ENCODE measurements at regions not wholly inside any gene's neighbourhood (a gene's known extent, or its start where the extent isn't known, plus 50 kb on each side); places are given as distances from the start of the nearest gene placed in this dataset.
A peak's percentile ranks its signal among the peaks of the same experiment; 100 is the strongest.
"Not testable (repeated sequence)": the region's sequence is repeated elsewhere in the genome, so short reads cannot be mapped to it uniquely, and the experiment has no call there.

DNA sequence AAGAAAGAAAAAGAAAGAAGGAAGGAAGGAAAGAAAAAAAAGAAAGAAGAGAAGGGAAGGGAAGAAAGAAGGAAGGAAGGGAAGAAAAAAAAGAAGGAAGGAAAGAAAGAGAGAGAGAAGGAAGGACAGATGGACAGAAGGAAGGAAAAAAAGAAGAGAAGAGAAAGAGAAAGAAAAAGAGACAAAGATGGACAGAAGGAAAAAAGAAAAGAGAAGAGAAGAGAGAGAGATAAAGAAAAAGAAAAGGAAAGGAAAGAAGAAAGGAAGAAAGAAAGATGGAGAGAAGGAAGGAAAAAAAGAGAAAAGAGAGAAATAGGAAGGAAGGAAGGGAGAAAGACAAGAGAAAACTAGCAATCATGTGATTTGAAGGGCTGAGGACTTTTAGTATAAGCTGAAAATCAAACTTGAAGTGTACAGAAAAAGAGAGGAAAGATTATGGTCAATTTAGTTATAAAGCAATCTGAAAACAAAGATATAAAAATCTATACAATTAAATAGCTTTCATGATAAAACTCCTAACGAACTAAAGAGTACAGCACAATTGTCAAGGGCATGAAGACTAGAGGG, 115.3 kb downstream of the LTN1 start:
- in situ Hi-C loops (cut with HindIII; ENCODE audit: low sequenced_read_pairs): no loop called here
- no peak for DNase-seq (ENCODE audit: low spot score)

- in situ Hi-C loops (cut with HindIII; ENCODE audit: low sequenced_read_pairs): no loop called here
- no peak for DNase-seq (ENCODE audit: low spot score)
These were observed 117.6 kb downstream of the LTN1 start for GRCh38 chr21:28875078-28875477.

DNA sequence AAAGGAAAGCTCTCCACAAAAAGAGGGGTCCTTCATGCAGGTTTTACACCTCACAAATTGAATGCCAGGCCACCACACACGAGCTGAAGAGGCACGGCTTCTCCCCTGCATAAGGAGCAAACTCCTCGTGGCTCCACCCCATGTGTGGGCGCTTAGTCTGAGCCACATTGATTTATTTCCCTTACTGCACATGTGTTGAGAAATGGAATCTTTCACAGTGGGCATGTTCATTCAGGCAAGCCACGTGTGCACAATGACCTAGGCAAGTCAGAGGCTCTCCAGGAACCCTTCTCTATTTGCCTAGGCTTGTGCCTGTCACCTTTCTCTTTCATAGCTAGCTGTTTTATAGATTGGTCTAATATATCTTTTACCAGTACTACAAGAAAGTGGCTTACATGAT, 120.5 kb downstream of the LTN1 start:
- in situ Hi-C loops (cut with HindIII; ENCODE audit: low sequenced_read_pairs): no loop called here
- no peak for DNase-seq (ENCODE audit: low spot score)

DNA sequence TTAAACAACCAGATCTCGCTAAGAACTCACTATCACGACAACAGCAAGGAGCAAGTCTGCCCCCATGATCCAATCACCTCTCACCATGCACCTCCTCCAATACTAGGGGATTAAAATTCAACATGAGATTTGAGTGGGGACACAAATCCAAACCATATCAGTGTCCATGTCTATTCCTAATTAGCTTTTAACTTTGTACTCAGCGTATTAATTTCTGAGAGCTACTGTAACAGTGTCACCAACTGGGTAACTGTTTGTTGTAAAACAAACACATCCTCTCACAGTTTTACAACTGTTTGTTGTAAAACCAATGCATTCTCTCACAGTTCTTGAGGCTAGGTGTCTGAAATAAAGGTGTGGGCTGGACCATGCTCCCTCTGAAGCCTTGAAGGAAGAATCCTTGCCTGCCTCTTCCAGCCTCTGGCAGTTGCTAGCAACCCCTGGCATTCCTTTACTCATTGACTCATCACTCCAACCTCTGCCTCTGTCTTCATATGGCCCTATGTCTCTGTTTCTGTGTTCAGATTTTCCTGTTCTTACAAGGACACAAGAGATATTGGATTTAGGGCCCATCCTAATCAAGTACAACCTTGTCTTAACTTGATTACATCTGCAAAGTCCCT, 121.2 kb downstream of the LTN1 start:
- in situ Hi-C loops (cut with HindIII; ENCODE audit: low sequenced_read_pairs): no loop called here
- no peak for DNase-seq (ENCODE audit: low spot score)

DNA sequence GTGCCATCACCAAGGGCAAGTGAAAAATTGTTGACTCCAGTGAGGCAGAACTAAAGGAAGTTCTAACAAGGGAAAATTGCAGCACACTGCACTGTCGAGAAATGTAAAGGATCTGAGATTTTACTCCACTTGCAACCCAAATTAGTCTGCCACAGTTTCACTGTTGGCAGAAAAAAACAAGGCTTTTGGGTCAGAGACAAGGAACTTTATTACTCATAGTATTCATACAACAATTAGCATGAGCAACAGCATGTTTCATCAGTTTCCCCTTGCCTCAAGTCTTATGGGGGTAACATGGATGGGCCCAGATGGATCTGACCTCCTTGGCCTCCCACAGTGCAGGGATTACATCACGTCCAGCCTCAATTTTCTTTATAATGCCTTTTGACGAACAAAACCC, 125.3 kb downstream of the LTN1 start:
- DNase-seq (ENCODE audit: low spot score): no peak

DNA sequence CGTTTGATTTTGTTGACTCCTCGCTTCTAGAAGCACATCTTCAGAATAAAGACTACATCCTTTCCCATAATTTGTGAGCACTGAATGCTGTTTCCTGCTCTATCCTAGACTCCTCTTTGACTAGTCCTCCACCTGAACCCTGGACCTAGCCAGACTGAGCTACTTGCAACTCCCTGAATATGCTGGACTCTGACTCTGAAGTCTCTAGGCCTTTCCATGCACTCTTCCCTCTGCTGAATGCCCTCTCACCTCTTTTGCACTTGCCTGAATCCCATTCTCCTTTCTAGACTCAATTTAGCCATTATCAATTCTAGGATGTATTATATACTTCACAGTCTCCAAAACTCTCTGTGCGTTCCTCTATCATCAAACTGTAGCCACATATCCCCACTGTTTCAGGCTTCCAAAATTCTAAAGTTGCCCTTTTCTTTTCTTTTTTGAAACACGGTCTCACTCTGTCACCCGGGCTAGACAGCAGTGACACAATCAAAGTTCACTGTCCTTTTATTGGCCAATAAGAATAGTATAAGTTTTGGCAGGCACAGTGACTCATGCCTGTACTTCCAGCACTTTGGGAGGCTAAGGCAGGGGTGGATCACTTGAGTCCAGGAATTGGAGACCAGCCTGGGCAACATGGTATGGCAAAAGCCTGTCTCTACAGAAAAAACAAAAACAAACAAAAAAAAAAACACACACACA, 127.0 kb downstream of the LTN1 start:
- in situ Hi-C loops (cut with HindIII; ENCODE audit: low sequenced_read_pairs): no loop called here
- DNase-seq (ENCODE audit: low spot score): no peak

More for the DNA sequence above, 125.3 kb downstream of the LTN1 start:
- in situ Hi-C loops (cut with HindIII; ENCODE audit: low sequenced_read_pairs): no loop called here

DNA sequence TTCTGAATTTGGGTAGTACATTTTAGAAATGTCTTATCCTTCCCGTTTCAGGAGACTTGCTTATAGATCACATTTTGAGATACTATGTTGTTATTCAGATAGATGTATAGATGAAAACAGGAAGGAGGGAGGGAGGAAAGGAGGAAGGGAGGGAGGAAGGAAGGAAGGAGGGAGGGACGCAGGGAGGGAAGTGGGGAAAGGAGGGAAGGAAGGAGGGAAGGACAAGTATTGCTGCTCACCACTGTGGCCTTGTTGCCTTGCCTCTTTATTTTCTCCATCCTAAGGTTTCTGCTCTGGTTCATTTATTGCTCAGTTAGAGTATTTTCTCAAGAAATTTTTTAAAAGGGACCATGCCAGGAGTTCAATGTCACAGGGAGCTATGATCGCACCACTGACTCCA, 134.3 kb downstream of the LTN1 start:
- in situ Hi-C loops (cut with HindIII; ENCODE audit: low sequenced_read_pairs): no loop called here
- DNase-seq (ENCODE audit: low spot score): no peak

DNA sequence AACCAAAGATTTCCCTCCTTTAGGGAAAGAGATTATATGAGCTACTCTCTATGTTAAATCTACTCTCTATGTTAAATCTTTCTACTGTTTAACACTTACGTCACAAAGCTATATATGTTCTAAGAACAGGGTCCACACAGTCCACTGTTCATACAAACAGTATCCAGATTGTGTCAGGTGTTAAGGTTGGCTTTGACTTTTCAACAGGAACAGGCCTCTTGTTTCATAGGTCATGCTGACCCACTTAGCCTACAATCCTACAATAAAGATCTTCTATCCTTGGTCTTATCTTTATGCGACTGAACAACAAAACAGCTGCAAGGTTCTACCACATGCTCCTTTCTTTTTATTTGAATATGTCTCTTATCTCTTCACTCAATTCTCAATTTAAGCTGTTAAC, 134.9 kb downstream of the LTN1 start:
- in situ Hi-C loops (cut with HindIII; ENCODE audit: low sequenced_read_pairs): no loop called here
- no peak for DNase-seq (ENCODE audit: low spot score)

GRCh38 chr21:28856588-28857250, 136.0 kb downstream of the LTN1 start:
- DNase-seq (ENCODE audit: low spot score): peak; percentile 37
- in situ Hi-C loops (cut with HindIII; ENCODE audit: low sequenced_read_pairs): no loop called here

DNA sequence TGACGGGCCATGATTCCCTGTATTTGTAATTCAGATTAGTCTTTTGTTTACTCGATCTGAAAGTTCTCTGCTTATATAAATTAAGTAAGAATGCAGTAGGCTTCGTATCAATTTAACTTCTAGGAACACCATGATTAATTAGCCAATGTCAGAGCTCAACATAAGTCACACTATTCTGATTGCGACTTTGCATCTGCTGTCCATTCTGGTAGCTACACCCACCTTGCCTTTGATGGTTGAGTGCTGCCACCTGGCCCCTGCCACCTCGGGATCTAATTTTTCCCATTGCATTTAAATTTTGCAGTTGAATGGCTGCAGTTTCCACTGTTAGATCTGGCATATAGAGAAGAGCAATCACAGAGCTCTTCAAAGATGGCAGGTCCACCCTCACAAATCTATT, 140.0 kb downstream of the LTN1 start:
- in situ Hi-C loops (cut with HindIII; ENCODE audit: low sequenced_read_pairs): no loop called here
- DNase-seq (ENCODE audit: low spot score): no peak

- DNase-seq (ENCODE audit: low spot score): no peak
- in situ Hi-C loops (cut with HindIII; ENCODE audit: low sequenced_read_pairs): no loop called here
These were observed 141.0 kb downstream of the LTN1 start for GRCh38 chr21:28851645-28852044.

GRCh38 chr21:28839237-28839636, 153.4 kb downstream of the LTN1 start:
- in situ Hi-C loops (cut with HindIII; ENCODE audit: low sequenced_read_pairs); DNase-seq (ENCODE audit: low spot score): not testable (repeated sequence)

DNA sequence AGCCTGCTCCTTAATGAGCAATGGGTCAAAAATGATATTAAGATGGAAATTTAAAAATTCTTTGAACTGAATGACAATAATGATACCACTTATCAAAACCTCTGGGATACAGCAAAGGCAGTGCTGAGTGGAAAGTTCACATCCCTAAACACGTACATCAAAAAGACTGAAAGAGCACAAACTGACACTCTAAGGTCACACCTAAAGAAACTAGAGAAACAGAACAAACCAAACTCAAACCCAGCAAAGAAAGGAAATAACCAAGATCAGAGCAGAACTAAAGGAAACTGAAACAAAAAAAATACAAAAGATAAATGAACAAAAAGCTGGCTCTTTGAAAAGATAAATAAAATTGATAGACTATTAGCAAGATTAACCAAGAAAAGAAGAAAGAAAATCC, 155.3 kb downstream of the LTN1 start:
- in situ Hi-C loops (cut with HindIII; ENCODE audit: low sequenced_read_pairs): not testable (repeated sequence)

DNA sequence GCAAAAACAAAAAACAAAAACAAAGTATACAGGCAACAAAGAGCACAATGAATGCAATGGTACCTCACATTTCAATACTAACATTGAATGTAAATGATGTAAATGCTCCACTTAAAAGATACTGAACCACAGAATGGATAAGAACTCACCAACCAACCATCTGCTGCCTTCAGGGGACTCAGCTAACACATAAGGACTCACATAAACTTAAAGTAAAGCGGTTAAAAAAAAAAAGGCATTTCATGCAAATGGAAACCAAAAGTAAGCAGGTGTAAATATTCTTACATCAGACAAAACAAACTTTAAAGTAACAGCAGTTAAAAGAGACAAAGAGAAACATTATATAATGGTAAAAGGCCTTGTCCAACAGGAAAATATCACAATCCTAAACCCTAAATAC, 156.1 kb downstream of the LTN1 start:
- in situ Hi-C loops (cut with HindIII; ENCODE audit: low sequenced_read_pairs); DNase-seq (ENCODE audit: low spot score): not testable (repeated sequence)

More for the DNA sequence above, 155.3 kb downstream of the LTN1 start:
- not testable (repeated sequence) for DNase-seq (ENCODE audit: low spot score)

GRCh38 chr21:28834335-28835238, 158.1 kb downstream of the LTN1 start:
- DNase-seq (ENCODE audit: low spot score): no peak
- in situ Hi-C loops (cut with HindIII; ENCODE audit: low sequenced_read_pairs): no loop called here

GRCh38 chr21:28833609-28834008, 159.1 kb downstream of the LTN1 start:
- in situ Hi-C loops (cut with HindIII; ENCODE audit: low sequenced_read_pairs): no loop called here
- no peak for DNase-seq (ENCODE audit: low spot score)

- DNase-seq (ENCODE audit: low spot score): no peak
- in situ Hi-C loops (cut with HindIII; ENCODE audit: low sequenced_read_pairs): no loop called here
These were observed 159.5 kb downstream of the LTN1 start for GRCh38 chr21:28833182-28833581.

- DNase-seq (ENCODE audit: low spot score): no peak
- in situ Hi-C loops (cut with HindIII; ENCODE audit: low sequenced_read_pairs): no loop called here
These were observed 160.0 kb downstream of the LTN1 start for GRCh38 chr21:28832715-28833061.

GRCh38 chr21:28832013-28832714, 160.5 kb downstream of the LTN1 start:
- in situ Hi-C loops (cut with HindIII; ENCODE audit: low sequenced_read_pairs): no loop called here
- DNase-seq (ENCODE audit: low spot score): peak; percentile 58

Measured in G401 (cell line).